ENCODE measurements at regions not wholly inside any gene's neighbourhood (a gene's known extent, or its start where the extent isn't known, plus 50 kb on each side); places are given as distances from the start of the nearest gene placed in this dataset.

GRCh38 chr3:14312375-14312774 lies 90.0 kb upstream of the SLC6A6 start:
- no peak for TF ChIP-seq SP2 (IDR thresholded peaks at IDR 0.05; ENCODE audit: low read length)
- no peak for TF ChIP-seq CTCF (IDR thresholded peaks at IDR 0.05; ENCODE audit: control extremely low read depth in 1 of 3, insufficient read depth in 1 of 3, low read depth in 1 of 3, low read length in 3 of 3)
- no peak for TF ChIP-seq RFX5 (IDR thresholded peaks at IDR 0.05; ENCODE audit: borderline replicate concordance, low read depth, low read length)
- no peak for TF ChIP-seq USF2 (IDR thresholded peaks at IDR 0.05; ENCODE audit: low read length)
- no peak for TF ChIP-seq JUND (IDR thresholded peaks at IDR 0.05; ENCODE audit: low read length)

All from H1 (cell line).